ENCODE measurements at regions not wholly inside any gene's neighbourhood (a gene's known extent, or its start where the extent isn't known, plus 50 kb on each side); places are given as distances from the start of the nearest gene placed in this dataset.

DNA sequence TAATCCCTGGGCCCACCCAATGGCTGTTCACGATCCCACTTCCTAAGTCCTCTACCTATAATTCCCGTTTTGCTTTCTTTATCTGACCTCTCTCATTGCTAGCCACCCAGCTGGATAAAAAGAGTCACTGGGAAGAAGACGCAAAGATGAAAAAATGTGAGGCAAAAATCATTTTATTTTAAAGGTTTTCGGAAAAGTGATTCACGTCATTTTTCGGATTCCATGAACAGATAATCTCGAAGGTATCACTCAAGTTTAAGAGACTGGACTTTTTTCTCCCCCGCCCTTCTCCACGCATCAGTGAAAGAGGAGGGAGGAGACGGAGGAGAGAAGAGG is 266.6 kb downstream of the CGGBP1 start:
- TF ChIP-seq, protein P1, sequence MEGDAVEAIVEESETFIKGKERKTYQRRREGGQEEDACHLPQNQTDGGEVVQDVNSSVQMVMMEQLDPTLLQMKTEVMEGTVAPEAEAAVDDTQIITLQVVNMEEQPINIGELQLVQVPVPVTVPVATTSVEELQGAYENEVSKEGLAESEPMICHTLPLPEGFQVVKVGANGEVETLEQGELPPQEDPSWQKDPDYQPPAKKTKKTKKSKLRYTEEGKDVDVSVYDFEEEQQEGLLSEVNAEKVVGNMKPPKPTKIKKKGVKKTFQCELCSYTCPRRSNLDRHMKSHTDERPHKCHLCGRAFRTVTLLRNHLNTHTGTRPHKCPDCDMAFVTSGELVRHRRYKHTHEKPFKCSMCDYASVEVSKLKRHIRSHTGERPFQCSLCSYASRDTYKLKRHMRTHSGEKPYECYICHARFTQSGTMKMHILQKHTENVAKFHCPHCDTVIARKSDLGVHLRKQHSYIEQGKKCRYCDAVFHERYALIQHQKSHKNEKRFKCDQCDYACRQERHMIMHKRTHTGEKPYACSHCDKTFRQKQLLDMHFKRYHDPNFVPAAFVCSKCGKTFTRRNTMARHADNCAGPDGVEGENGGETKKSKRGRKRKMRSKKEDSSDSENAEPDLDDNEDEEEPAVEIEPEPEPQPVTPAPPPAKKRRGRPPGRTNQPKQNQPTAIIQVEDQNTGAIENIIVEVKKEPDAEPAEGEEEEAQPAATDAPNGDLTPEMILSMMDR (IDR thresholded peaks at IDR 0.05; ENCODE audit: low read length), result no peak
- TF ChIP-seq EZH2 (optimal IDR thresholded peaks at IDR 0.05; ENCODE audit: low read depth, low read length), result no peak
- no peak for TF ChIP-seq EZH2phosphoT487 (IDR thresholded peaks at IDR 0.05; ENCODE audit: low read length)
